Nephron (organoid): ENCODE measurements at regions not wholly inside any gene's neighbourhood (a gene's known extent, or its start where the extent isn't known, plus 50 kb on each side); places are given as distances from the start of the nearest gene placed in this dataset.

Experiments
- H3K27ac Mint-ChIP-seq, 3 experiments: 2 replicates each; pipeline ENCODE4 v1.8.0; 2020; ENCODE audit warnings: mixed read lengths in 3 of 3, mild to moderate bottlenecking in 2 of 3, moderate library complexity in 1 of 3
- H3K27me3 Mint-ChIP-seq: 2 replicates; pipeline ENCODE4 v1.8.0; 2021; ENCODE audit warnings: low read depth, mild to moderate bottlenecking, moderate library complexity, mixed read lengths
- H3K36me3 Mint-ChIP-seq: 2 replicates; pipeline ENCODE4 v1.8.0; 2020; ENCODE audit warnings: low read depth, mixed read lengths
- H3K4me1 Mint-ChIP-seq: 2 replicates; pipeline ENCODE4 v1.8.0; 2020; ENCODE audit warnings: mixed read lengths
- H3K4me3 Mint-ChIP-seq, 3 experiments: 2 replicates each; pipeline ENCODE4 v1.8.0; 2020; ENCODE audit warnings: mild to moderate bottlenecking in 3 of 3, mixed read lengths in 3 of 3, moderate library complexity in 2 of 3
- H3K9me3 Mint-ChIP-seq: 2 replicates; pipeline ENCODE4 v1.8.0; 2020; ENCODE audit warnings: mixed read lengths
- CTCF ChIP-seq, 3 experiments: fragments of 200-600 bp; sonication (generic); IDR thresholded peaks; one replicate each; pipeline ENCODE4 v1.5.0; 2021; ENCODE audit warnings: antibody characterized with exemption in 3 of 3; ENCODE audit not compliant: unreplicated experiment in 3 of 3

GRCh38 chr17:73865831-73866230 lies 221.6 kb upstream of the SDK2 start:
- peaks cover 5% of the 10 kb centered on the region for H3K4me1 Mint-ChIP-seq
- TF ChIP-seq CTCF (IDR thresholded peaks at IDR 0.05; ENCODE audit: unreplicated experiment in 3 of 3), result no peak
- H3K36me3 Mint-ChIP-seq, result no peaks in the 10 kb centered on the region
- H3K4me3 Mint-ChIP-seq, result no peak overlapping the region
- no peak overlapping the region for H3K27ac Mint-ChIP-seq
- H3K9me3 Mint-ChIP-seq, result no peaks in the 10 kb centered on the region
- H3K27me3 Mint-ChIP-seq, result peaks cover 17% of the 10 kb centered on the region

GRCh38 chr17:73867056-73867455 lies 222.8 kb upstream of the SDK2 start:
- no peak overlapping the region for H3K4me3 Mint-ChIP-seq

GRCh38 chr17:73870068-73870467 lies 225.8 kb upstream of the SDK2 start:
- Mint-ChIP-seq H3K4me3 (no peak overlapping the region), H3K4me1 (peaks cover 5% of the 10 kb centered on the region), H3K27me3 (peaks cover 23% of the 10 kb centered on the region), H3K27ac (no peak overlapping the region), H3K9me3 (peaks cover 3% of the 10 kb centered on the region), H3K36me3 (no peaks in the 10 kb centered on the region)
- no peak for TF ChIP-seq CTCF (IDR thresholded peaks at IDR 0.05; ENCODE audit: unreplicated experiment in 3 of 3)

More at GRCh38 chr17:73867056-73867455, 222.8 kb upstream of the SDK2 start:
- H3K4me1 Mint-ChIP-seq, result peaks cover 5% of the 10 kb centered on the region
- H3K27ac Mint-ChIP-seq, result no peak overlapping the region
- no peaks in the 10 kb centered on the region for H3K36me3 Mint-ChIP-seq
- H3K9me3 Mint-ChIP-seq, result no peaks in the 10 kb centered on the region
- no peak for TF ChIP-seq CTCF (IDR thresholded peaks at IDR 0.05; ENCODE audit: unreplicated experiment in 3 of 3)
- H3K27me3 Mint-ChIP-seq, result peaks cover 19% of the 10 kb centered on the region

GRCh38 chr17:73870473-73870872 lies 226.2 kb upstream of the SDK2 start:
- Mint-ChIP-seq H3K4me3 (no peak overlapping the region), H3K9me3 (peaks cover 3% of the 10 kb centered on the region), H3K4me1 (peaks cover 3% of the 10 kb centered on the region), H3K27me3 (peaks cover 23% of the 10 kb centered on the region), H3K27ac (no peak overlapping the region), H3K36me3 (no peaks in the 10 kb centered on the region)
- TF ChIP-seq CTCF (IDR thresholded peaks at IDR 0.05; ENCODE audit: unreplicated experiment in 3 of 3), result no peak

- no peak overlapping the region for H3K27ac Mint-ChIP-seq
- no peak for TF ChIP-seq CTCF (IDR thresholded peaks at IDR 0.05; ENCODE audit: unreplicated experiment in 3 of 3)
- peaks cover 26% of the 10 kb centered on the region for H3K27me3 Mint-ChIP-seq
- H3K4me3 Mint-ChIP-seq, result no peak overlapping the region
- peaks cover 3% of the 10 kb centered on the region for H3K9me3 Mint-ChIP-seq
- H3K36me3 Mint-ChIP-seq, result no peaks in the 10 kb centered on the region
- H3K4me1 Mint-ChIP-seq, result no peaks in the 10 kb centered on the region
Measured at GRCh38 chr17:73872816-73873215, 228.6 kb upstream of the SDK2 start.

- no peaks in the 10 kb centered on the region for H3K36me3 Mint-ChIP-seq
- H3K4me3 Mint-ChIP-seq, result no peak overlapping the region
- no peaks in the 10 kb centered on the region for H3K4me1 Mint-ChIP-seq
- peaks cover 3% of the 10 kb centered on the region for H3K9me3 Mint-ChIP-seq
- no peak for TF ChIP-seq CTCF (IDR thresholded peaks at IDR 0.05; ENCODE audit: unreplicated experiment in 3 of 3)
- H3K27me3 Mint-ChIP-seq, result peaks cover 31% of the 10 kb centered on the region
- H3K27ac Mint-ChIP-seq, result no peak overlapping the region
Measured at GRCh38 chr17:73874008-73874720, 229.9 kb upstream of the SDK2 start.
